ENCODE measurements at regions not wholly inside any gene's neighbourhood (a gene's known extent, or its start where the extent isn't known, plus 50 kb on each side); places are given as distances from the start of the nearest gene placed in this dataset.

GRCh38 chr22:27080863-27081262 is 423.5 kb downstream of the MIAT start:
- no peak for TF ChIP-seq FOXP2 (optimal IDR thresholded peaks at IDR 0.05; ENCODE audit: borderline replicate concordance, extremely low read depth, extremely low read length, insufficient read depth)
- TF ChIP-seq TAF1 (IDR thresholded peaks at IDR 0.05; ENCODE audit: borderline replicate concordance, insufficient read depth, low read length): no peak
- no peak for TF ChIP-seq REST (IDR thresholded peaks at IDR 0.05; ENCODE audit: insufficient read depth in 1 of 2, low read depth in 2 of 2, low read length in 2 of 2)
- TF ChIP-seq SIN3A (IDR thresholded peaks at IDR 0.05; ENCODE audit: borderline replicate concordance, insufficient read depth, low read length): no peak
- no peak for TF ChIP-seq POLR2AphosphoS5 (IDR thresholded peaks at IDR 0.05; ENCODE audit: low read depth, low read length)

- TF ChIP-seq FOXP2 (optimal IDR thresholded peaks at IDR 0.05; ENCODE audit: borderline replicate concordance, extremely low read depth, extremely low read length, insufficient read depth) (no peak), POLR2AphosphoS5 (IDR thresholded peaks at IDR 0.05; ENCODE audit: low read depth, low read length) (no peak), SIN3A (IDR thresholded peaks at IDR 0.05; ENCODE audit: borderline replicate concordance, insufficient read depth, low read length) (no peak), TAF1 (IDR thresholded peaks at IDR 0.05; ENCODE audit: borderline replicate concordance, insufficient read depth, low read length) (no peak)
Observed at GRCh38 chr22:27083610-27084009, 426.2 kb downstream of the MIAT start.

- no peak for TF ChIP-seq REST (IDR thresholded peaks at IDR 0.05; ENCODE audit: insufficient read depth in 1 of 2, low read depth in 2 of 2, low read length in 2 of 2)
- TF ChIP-seq FOXP2 (optimal IDR thresholded peaks at IDR 0.05; ENCODE audit: borderline replicate concordance, extremely low read depth, extremely low read length, insufficient read depth): no peak
- no peak for TF ChIP-seq TAF1 (IDR thresholded peaks at IDR 0.05; ENCODE audit: borderline replicate concordance, insufficient read depth, low read length)
- no peak for TF ChIP-seq POLR2AphosphoS5 (IDR thresholded peaks at IDR 0.05; ENCODE audit: low read depth, low read length)
- TF ChIP-seq SIN3A (IDR thresholded peaks at IDR 0.05; ENCODE audit: borderline replicate concordance, insufficient read depth, low read length): no peak
Observed at GRCh38 chr22:27084130-27084529, 426.7 kb downstream of the MIAT start.

- no peak for TF ChIP-seq TAF1 (IDR thresholded peaks at IDR 0.05; ENCODE audit: borderline replicate concordance, insufficient read depth, low read length)
- no peak for TF ChIP-seq FOXP2 (optimal IDR thresholded peaks at IDR 0.05; ENCODE audit: borderline replicate concordance, extremely low read depth, extremely low read length, insufficient read depth)
- no peak for TF ChIP-seq POLR2AphosphoS5 (IDR thresholded peaks at IDR 0.05; ENCODE audit: low read depth, low read length)
Observed at GRCh38 chr22:27086080-27087044, 429.0 kb downstream of the MIAT start.

- TF ChIP-seq TAF1 (IDR thresholded peaks at IDR 0.05; ENCODE audit: borderline replicate concordance, insufficient read depth, low read length): no peak
- no peak for TF ChIP-seq FOXP2 (optimal IDR thresholded peaks at IDR 0.05; ENCODE audit: borderline replicate concordance, extremely low read depth, extremely low read length, insufficient read depth)
- no peak for TF ChIP-seq REST (IDR thresholded peaks at IDR 0.05; ENCODE audit: insufficient read depth in 1 of 2, low read depth in 2 of 2, low read length in 2 of 2)
- no peak for TF ChIP-seq POLR2AphosphoS5 (IDR thresholded peaks at IDR 0.05; ENCODE audit: low read depth, low read length)
- no peak for TF ChIP-seq SIN3A (IDR thresholded peaks at IDR 0.05; ENCODE audit: borderline replicate concordance, insufficient read depth, low read length)
Observed at GRCh38 chr22:27087051-27087450, 429.7 kb downstream of the MIAT start.

GRCh38 chr22:27088026-27088425 is 430.6 kb downstream of the MIAT start:
- no peak for TF ChIP-seq POLR2AphosphoS5 (IDR thresholded peaks at IDR 0.05; ENCODE audit: low read depth, low read length)
- no peak for TF ChIP-seq REST (IDR thresholded peaks at IDR 0.05; ENCODE audit: insufficient read depth in 1 of 2, low read depth in 2 of 2, low read length in 2 of 2)
- no peak for TF ChIP-seq FOXP2 (optimal IDR thresholded peaks at IDR 0.05; ENCODE audit: borderline replicate concordance, extremely low read depth, extremely low read length, insufficient read depth)
- TF ChIP-seq SIN3A (IDR thresholded peaks at IDR 0.05; ENCODE audit: borderline replicate concordance, insufficient read depth, low read length): no peak
- TF ChIP-seq TAF1 (IDR thresholded peaks at IDR 0.05; ENCODE audit: borderline replicate concordance, insufficient read depth, low read length): no peak

Data from PFSK-1 (cell line).